Activated CD4-positive, CD25-positive, alpha-beta regulatory T cell treated with anti-CD3 and anti-CD28 coated beads, Interleukin-2, amount 50 U/mL, for 24 hours (primary cell): ENCODE measurements at regions not wholly inside any gene's neighbourhood (a gene's known extent, or its start where the extent isn't known, plus 50 kb on each side); places are given as distances from the start of the nearest gene placed in this dataset.

Experiments
- ATAC-seq, 2 donors: fragments of 150-1000 bp; cut with Tn5 transposase; one replicate each; pipeline ENCODE4 v1.10.0; 2021; ENCODE audit warnings: mild to moderate bottlenecking in 1 of 2, moderate library complexity in 1 of 2

DNA sequence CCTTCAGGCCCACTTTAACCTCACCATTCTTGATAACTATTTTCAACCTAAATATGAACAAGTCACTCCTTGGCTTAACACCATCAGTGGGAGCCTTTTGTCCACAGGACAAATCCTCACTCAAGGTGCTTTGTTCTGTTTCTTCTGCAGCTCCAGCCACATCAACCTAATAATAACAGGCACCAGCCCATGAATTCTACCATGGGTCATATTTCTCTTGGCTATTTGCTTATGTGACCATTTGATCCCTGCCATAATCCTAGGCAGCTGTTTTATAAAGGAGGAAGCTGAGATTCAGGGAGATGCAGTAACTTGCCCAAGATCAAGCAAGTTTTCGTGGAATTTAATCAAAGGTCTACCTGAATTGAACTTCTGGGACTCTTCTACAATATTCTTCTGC is 561.3 kb downstream of the DHX35 start:
- no peak for ATAC-seq

DNA sequence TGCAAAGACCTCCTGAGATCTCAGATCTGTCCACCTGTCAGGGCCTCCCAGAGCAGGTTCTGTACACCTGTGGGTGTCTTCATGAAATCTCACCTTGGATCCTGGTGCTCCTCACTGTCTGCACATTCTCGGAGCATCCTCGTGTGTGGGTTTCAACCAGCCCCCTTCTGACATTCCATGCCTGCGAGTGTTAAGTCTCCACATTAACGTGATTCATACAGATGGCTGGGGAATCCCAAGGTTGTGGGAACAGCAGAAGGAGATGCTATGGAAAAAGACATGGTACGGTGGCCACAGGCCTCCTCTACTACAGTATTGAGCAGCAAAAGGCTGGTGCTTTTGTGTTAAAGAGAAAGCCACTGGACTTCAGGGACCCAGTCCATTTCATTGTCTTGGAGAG is 556.5 kb downstream of the DHX35 start:
- ATAC-seq, result no peak

DNA sequence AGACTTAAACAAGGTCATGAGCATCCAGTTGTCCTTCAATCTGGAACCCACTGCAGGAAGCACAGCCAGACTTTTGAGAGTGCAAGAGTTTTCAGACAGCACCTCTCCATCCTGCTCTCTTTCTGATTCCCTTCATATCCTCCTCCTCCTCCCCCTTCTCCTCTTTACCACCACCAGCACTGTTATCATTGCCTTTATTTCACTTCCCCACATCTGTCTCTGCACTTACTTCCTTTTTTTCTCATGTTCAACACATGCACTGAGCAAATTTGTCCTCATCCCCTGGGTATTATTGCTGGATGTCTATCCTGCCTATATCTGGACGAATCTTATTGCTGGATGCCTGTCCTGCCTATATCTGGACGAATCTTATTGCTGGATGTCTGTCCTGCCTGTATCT is 554.8 kb downstream of the DHX35 start:
- no peak for ATAC-seq

DNA sequence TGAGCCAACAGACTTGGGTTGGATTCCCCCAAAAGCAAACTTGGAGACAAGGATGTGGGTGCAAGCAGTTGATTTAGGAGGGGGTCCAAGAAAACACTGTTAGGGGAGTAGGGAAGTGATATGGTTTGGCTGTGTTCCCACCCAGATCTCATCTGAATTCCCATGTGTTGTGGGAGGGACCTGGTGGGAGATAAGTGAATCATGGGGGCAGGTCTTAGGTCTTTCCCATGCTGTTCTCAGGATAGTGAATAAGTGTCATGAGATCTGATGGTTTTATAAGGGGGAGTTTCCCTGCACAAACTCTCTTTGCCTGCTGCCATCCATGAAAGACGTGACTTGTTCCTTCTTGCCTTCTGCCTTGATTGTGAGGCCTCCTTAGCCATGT is 542.6 kb downstream of the DHX35 start:
- no peak for ATAC-seq

DNA sequence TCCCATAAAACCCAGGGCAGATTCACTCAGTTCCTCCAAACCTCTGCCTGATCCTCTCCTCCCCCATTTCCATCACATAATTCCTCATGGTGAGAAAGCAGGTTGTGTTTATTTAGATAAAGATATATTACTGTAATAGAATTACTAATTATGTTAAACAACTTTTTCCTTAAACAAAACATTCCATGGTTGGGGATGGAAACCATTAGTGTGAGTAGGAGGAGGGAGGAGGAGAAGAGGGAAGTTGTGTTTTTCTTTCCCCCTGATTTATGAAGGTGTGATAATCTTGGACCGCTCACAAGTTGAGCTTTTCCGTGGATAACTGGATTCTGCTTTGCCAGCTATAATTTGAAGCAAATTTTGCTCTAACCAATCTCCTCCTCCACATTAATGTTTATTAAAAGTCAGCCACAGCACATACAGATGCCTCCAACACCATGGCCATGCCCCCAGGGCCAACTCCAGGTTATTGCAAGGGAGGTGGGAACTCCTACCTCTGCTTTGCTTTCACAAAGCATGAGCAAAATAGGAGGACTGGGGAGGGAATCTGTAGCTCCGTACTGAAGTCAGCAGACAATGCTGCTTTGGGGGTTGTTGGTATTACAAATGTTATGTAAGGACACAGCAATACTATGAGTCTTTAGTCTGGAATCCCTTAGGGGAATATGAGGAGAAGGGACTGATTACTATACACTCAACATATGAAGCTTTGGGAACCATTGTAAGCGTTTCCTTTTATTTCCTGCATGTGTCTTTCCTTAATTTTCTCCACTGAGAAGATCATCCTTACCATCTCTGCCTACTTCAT is 542.0 kb downstream of the DHX35 start:
- no peak for ATAC-seq

DNA sequence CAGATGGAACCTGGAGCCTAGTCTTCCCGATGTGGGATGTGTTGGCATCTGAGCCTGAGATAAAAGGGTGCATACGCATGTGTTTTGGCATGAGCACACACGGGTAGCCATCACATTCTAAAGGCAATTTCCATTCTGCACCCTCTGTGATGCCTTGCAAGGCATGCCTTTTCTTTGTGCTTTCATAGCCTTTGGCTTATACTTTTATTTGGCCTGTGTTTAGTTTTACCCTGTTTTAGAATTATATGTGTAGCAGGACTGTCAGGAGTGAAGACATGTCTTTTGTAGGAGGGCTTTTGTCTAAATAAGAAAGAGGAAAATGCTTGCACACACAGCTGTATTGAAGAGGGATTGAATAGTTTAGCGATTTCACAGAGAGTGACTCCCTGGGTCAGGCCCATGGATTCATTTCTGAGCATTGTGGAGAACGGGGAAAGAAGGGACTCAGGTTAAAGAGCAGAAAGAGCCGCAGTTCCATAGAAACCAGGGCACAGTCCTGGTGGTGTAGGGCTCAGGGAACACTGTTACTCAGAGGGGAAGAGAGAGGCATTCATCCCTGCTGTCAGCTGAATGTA is 530.2 kb downstream of the DHX35 start:
- ATAC-seq, result no peak

DNA sequence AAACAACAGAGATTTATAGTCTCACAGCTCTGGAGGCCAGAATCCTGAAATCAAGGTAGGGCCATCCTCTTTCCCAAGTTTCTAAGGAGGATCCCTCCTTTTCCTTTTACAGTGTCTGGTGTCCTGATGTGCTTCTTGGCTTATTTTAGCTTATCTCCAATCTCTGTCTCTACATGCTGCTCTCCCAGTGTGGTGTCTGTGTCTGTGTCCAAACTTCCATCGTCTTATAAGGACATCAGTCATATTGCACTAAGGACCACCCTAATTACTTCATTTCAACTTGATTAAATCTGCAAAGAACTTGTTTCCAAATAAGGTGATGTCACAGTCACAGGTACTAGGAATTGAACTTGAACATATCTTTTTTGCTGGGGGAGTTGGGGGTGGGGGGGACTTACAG is 529.6 kb downstream of the DHX35 start:
- ATAC-seq, result no peak

DNA sequence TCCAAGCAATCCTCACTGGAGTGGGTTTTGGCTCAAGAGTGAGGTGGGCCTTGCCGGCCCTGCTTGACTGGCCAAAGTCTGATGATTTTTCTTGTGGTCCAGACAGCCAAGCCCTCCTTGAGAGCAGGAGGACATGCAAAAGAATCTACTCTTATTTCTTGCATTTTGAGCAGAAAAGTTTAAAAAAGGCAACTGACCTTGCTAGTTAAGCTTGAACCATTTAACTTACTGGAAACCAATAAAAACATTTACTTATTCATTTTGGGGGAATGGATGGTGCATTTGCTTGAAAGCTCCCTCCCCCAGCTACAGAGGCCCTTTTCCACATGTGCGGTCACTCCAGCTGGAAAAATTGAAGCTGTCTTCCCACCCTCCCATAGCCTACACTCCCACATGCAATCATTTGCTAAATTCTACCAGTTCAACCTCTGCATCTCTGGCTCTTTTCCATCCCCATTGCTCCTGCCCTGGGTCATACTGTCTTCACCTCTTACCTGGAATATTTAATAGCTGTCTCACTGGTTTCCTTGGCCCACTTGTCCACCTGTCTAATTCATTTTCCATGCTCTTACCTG is 527.9 kb downstream of the DHX35 start:
- ATAC-seq, result no peak

DNA sequence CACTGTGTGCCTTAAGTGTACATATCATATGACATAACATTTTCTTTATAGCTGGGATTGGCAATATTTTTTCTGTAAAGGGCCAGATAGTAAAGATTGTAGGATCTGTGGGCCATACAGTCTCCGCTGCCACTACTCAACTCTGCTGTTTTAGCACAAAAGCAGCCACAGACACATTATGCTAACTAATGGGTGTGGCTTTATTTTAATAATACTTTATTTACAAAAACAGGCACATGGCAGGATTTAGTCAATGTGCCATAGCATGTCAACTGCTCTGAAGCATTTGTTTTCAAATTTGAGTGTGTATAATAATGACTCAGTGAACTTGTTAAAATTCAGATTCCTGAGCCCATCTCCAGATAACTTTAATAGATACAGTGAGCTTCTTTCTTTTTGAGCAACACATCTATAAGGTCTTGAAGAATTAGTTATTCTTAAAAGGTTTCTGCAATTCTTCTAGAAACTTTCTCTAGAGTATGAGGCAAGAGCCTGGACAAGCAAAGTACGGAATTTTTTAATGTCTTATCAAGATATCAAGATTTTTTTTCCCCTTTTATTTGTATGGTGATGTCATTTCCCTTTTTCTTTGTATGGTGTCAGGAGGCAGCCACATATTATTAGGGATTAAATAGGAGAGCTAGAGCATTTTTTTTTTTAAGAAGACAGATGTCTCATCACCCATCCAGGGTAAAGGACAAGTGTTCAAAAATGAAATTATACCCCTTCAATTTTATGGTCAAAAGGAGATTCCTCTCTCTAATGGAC is 518.3 kb downstream of the DHX35 start:
- ATAC-seq, result no peak

DNA sequence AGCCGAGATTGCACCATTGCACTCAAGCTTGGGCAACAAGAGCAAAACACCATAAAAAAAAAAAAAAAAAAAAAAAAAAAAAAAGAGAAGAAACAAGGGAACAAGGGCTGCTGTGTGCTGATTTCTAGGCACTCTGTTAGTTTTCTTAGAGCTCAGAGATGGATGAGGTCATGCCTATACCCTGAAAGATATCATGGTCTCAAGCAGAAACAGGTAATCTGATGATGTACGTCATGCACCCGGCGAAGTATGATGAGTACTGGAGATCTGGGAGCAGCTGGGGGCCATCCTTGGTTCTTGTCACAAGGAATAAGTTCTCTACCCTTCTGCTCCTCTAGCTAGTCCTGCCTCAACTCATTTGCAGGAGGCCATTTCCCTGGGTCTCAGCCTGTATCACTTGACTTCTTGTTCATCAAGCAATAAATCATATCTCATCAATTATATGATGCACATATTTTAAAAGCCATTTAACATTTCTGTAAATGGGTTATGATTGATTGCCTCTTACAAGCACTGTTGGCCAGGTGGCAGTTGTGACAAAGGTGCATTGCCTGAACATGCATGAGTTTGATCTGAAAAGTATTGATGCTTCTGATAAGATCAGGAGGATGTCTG is 517.2 kb downstream of the DHX35 start:
- ATAC-seq, result no peak

DNA sequence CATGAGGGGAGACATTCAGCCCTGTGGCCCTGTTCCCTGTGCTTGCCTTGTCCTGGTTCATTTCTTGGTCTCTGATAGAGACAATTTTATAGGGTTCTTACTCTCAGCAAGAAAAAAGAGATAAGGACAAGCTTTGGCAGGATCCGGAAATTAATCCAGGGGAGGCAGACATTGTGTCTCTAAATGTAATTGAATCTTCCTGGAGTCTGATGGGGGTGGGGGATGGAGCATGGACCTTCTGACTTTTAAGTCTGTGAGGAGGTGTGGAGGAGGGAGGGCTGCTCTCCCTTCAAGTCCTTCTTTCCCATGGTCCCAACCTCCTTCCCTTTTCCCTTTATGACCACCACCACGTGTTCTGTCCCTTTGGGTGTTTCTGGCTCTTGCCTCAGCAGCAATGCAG is 512.7 kb downstream of the DHX35 start:
- ATAC-seq, result no peak

DNA sequence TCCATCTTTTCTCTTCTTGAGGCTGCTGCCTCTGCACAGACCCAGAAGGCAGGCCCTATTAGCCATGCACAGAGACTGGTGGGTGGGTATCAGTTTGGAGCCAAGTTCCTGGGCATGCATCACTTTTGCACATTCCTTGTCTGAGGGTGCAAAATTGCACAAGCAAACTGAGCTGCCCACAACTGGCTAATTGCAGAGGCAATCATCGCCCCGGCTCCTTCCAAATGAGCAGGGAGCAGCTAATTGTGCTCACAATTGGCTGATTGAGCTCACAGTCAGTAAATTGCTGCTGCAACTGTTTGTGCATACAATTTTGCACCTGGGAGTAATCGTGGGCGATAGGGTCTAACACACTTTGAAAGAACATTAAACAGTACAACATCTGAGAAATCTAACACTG is 511.4 kb downstream of the DHX35 start:
- ATAC-seq, result no peak

DNA sequence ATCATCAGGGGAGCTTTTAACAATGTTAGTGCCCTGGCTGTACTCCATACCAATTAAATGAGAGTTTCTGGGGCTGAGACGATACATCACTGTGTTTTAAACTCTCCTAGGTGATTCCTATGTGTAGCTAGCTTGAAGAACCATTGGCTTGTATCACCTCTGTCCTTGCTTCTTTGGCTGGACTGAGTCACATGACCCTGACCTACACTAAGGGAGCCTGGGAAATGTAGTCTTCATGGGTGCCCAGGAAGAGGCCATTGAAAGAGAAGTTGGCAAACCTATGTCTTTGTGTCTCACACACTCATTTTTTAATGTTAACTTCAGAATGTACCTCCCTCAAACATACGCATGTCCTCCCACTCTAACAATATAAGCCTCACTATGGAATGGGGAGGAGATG is 506.6 kb downstream of the DHX35 start:
- ATAC-seq, result no peak

DNA sequence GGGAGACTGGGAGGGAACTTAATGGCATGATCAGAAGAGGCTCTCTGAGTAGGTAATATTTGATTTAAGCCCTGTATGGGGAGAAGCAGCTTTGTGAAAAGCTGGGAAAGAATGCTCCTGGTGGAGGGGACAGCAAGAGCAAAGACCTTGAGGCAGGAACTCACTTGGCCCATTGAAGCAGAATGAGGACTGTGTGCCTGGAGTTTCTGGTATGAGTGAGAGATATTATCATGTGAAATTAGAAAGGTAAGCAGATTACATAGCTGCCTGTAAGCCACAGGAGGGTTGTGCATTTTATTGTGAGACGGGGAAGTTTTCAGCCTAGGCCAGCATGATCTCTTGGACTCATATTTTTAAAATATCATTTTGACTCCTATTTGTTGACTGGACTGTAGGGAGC is 502.1 kb downstream of the DHX35 start:
- ATAC-seq, result no peak

DNA sequence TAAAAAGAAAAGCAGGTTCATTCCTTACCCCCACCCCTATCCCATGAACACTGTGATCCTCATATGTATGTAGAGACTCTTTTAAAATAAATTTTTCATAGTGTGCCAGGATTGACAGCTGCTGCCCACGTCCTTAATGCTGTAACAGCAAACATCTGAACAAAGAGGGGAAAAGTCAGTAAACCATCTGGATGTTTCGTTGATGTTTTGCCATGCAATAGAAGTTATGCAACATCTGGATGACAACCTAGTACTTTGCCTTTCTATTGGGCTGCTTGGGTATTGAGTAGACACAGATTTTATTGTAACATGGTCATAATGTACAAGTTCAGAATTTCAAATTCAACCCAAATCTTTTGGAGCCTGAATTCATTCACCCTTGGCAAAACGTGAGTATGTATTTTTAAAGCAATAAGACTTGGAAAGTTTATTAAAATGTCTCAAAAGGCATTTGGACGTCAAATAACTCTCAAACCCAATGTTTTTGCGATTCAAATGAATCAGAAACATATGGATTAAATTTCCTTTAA is 500.3 kb downstream of the DHX35 start:
- no peak for ATAC-seq

DNA sequence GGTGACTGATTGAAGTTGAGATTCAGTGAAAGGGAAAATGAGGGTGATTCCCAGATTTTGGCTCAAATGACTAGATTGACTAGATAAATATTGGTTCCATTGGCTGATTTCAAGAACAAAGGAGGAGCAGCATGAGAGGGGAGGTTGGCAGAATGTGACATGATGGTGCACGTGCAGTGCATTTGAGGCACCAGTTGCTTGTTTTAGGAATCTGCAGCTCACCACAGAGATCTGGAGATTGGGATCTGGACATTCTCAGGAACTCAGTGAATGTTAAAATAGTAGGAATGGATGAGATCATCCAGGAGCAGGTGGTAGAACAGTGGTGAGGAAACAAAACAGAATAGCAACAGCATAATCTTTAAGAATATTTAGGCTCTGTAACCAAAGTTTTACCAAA is 496.3 kb downstream of the DHX35 start:
- no peak for ATAC-seq

DNA sequence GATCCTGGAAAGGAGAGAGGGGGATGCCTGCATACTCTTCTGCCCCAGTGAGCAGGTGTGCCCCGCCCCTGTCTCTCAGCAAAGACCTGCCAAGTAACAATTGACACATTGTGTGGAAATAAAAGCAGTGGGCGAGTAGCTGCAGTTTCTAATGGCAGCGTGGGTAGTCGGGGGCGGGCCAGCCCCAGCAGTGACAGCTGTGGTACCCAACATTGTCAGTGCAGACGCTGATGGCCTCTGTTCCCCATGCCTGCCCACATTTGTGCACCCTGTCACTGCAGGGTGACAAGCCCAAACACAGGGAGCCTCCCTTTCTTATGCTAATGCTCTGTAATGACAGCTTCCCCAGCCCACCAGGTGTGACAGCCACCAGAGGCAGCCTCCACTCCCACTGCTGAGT is 491.7 kb downstream of the DHX35 start:
- no peak for ATAC-seq

DNA sequence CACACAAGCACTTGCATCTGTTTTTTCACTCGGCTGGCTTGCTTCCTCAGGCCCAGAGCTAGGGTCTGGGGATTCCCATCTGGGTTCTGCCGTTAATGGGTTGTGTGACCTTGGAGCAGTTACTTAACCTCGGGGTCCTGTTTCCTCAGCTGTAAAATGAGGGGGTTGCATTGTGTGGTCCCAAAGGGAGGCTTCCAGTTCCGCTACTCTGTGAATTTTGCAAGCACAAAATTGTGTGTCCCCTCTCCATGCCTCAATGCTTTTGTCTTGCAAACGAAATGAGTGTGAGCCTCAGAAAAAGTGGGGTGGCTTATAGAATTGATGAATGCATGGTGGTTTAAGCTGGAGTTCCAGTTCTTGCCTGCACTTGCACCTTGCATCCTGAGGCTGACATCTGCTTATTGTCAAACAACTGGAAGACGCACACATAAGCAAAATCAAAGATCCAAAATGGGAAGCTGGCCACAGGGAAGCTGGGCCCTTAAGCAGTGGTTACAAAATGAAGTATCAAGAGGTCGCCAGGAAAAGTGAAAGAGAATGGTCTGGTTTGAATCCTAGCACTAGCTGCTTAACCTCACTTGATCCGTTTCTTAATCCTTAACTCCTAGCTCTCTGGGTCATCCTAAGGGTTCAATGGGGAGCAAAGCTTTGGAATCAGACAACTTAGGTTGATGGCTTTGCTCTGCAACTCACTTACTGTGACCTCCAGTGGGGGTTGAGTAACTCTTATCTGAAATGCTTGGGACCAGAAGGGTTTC is 490.6 kb downstream of the DHX35 start:
- no peak for ATAC-seq

DNA sequence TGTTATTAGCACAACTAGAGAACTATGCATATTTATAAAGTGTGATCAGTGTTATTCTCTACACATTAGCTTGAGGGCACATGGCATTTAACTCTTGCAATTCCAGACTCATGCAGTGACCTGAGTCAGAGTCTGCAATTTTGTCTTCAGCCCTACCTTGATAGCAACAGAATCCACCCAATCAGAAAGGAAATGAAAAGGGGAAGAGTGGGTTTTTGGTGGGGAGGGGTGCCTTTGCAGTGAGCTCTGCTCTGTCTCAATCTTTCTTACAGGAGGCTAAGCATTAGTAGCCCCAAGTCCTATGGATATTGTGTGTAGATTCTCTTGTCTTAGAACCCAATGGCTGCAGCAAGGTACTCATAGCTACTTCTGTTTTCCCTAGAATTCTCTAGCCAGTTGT is 489.2 kb downstream of the DHX35 start:
- no peak for ATAC-seq

DNA sequence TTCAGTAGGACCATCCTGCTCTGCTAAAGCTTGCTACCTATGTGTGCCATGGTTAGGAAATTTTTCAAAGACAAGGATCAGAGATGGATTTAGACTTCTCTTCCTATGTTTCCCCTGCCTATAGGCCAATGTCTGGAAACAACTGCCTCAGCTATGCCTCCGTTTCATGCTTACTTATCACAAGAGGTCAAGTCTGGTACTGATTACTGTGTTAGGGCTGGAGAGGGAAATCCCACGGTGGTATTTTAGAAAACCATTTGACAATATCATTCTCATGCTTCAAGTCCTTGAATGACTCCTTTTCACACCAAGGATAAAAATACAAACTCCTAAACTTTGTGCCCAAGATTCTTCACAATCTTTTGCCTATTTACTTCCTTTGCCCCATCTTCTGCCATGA is 484.3 kb downstream of the DHX35 start:
- no peak for ATAC-seq

DNA sequence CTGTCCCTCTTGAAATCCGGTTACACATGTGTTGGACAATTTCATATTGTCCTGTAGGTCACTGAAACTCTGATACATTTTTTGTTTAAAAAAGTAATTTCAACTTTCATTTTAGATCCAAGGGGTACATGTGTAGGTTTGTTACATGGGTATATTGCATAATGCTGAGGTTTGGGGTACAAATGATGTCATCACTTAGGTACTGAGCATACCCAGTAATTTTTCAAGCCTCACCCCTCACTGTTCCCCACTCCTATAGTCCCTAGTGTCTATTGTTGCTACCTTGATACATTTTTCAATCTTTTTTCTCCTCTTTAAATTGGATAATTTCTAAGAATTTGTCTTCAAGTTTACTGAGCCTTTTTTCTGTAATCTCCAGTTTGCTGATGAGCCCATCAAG is 483.0 kb downstream of the DHX35 start:
- no peak for ATAC-seq

DNA sequence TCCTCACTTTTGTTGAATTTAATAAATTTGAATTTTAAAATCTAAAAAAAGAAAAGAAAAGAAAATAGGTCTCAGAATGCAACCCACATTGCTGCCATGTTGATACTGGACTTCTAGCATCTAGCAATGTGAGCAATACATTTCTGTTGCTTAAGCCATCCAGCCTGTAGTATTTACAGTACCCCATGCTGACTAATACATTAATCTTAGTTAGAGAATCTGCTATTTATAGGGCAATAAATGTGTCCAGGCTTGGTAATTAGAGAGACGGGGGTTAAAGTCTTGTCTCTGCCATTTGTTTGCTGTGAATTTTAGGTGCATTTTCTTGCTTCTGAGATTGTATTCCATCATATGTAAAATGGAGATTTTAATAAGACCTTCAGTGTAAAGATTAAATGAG is 471.3 kb downstream of the DHX35 start:
- no peak for ATAC-seq
